GM23338 (cell line): ENCODE measurements at regions not wholly inside any gene's neighbourhood (a gene's known extent, or its start where the extent isn't known, plus 50 kb on each side); places are given as distances from the start of the nearest gene placed in this dataset.

Experiments
- CREB1 ChIP-seq: fragments of 250-450 bp; sonication (Bioruptor Pico); IDR thresholded peaks from 2 replicates; pipeline ENCODE4 v1.5.0; 2020; ENCODE audit warnings: low read depth, mild to moderate bottlenecking, moderate library complexity
- EZH2 ChIP-seq: fragments of 200-600 bp; sonication (generic); IDR thresholded peaks from one replicate; pipeline ENCODE4 v1.8.0; 2017; ENCODE audit warnings: antibody characterized with exemption, mild to moderate bottlenecking, low read depth; ENCODE audit not compliant: unreplicated experiment
- EZH2phosphoT487 ChIP-seq: fragments of 200-600 bp; sonication (generic); IDR thresholded peaks from one replicate; pipeline ENCODE4 v1.8.1; 2018; ENCODE audit warnings: antibody characterized with exemption; ENCODE audit not compliant: unreplicated experiment
- POLR2AphosphoS5 ChIP-seq: IDR thresholded peaks from 2 replicates; pipeline ENCODE4 v1.6.1; 2016; ENCODE audit warnings: antibody characterized with exemption, low read depth
- REST ChIP-seq: IDR thresholded peaks from one replicate; pipeline ENCODE4 v1.6.1; 2018; ENCODE audit warnings: antibody characterized with exemption; ENCODE audit not compliant: unreplicated experiment
- ZNF114 ChIP-seq: fragments of 250-450 bp; sonication (Bioruptor Pico); IDR thresholded peaks from 2 replicates; pipeline ENCODE4 v1.5.0; 2020; ENCODE audit warnings: mild to moderate bottlenecking, moderate library complexity
- TF ChIP-seq, protein P1 (sequence below), 2 experiments: fragments of 200-600 bp in 1 of 2; sonication (generic) in 1 of 2; conservative IDR thresholded peaks; 2 replicates each; pipeline versions ENCODE4 v1.5.1 to v1.6.1; 2016 to 2017; ENCODE audit warnings: antibody characterized with exemption in 2 of 2, low read depth in 2 of 2, mild to moderate bottlenecking in 2 of 2, moderate library complexity in 1 of 2
- TF ChIP-seq, protein P2 (sequence below): IDR thresholded peaks from 2 replicates; pipeline ENCODE4 v1.6.1; 2016; ENCODE audit warnings: antibody characterized with exemption

GRCh38 chr16:65316808-65317207 lies 194.9 kb upstream of the CDH11 start:
- no peak for TF ChIP-seq EZH2
- TF ChIP-seq, protein P1, sequence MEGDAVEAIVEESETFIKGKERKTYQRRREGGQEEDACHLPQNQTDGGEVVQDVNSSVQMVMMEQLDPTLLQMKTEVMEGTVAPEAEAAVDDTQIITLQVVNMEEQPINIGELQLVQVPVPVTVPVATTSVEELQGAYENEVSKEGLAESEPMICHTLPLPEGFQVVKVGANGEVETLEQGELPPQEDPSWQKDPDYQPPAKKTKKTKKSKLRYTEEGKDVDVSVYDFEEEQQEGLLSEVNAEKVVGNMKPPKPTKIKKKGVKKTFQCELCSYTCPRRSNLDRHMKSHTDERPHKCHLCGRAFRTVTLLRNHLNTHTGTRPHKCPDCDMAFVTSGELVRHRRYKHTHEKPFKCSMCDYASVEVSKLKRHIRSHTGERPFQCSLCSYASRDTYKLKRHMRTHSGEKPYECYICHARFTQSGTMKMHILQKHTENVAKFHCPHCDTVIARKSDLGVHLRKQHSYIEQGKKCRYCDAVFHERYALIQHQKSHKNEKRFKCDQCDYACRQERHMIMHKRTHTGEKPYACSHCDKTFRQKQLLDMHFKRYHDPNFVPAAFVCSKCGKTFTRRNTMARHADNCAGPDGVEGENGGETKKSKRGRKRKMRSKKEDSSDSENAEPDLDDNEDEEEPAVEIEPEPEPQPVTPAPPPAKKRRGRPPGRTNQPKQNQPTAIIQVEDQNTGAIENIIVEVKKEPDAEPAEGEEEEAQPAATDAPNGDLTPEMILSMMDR (conservative IDR thresholded peaks at IDR 0.05; ENCODE audit: low read depth in 2 of 2): no peak
- TF ChIP-seq POLR2AphosphoS5: no peak
- no peak for TF ChIP-seq ZNF114 (CRISPR knock-in tag)
- TF ChIP-seq CREB1 (CRISPR knock-in tag): no peak
- no peak for TF ChIP-seq REST
- no peak for TF ChIP-seq EZH2phosphoT487
- TF ChIP-seq, protein P2, sequence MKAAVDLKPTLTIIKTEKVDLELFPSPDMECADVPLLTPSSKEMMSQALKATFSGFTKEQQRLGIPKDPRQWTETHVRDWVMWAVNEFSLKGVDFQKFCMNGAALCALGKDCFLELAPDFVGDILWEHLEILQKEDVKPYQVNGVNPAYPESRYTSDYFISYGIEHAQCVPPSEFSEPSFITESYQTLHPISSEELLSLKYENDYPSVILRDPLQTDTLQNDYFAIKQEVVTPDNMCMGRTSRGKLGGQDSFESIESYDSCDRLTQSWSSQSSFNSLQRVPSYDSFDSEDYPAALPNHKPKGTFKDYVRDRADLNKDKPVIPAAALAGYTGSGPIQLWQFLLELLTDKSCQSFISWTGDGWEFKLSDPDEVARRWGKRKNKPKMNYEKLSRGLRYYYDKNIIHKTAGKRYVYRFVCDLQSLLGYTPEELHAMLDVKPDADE: no peak
